Fibroblast of pulmonary artery (primary cell): ENCODE measurements at regions not wholly inside any gene's neighbourhood (a gene's known extent, or its start where the extent isn't known, plus 50 kb on each side); places are given as distances from the start of the nearest gene placed in this dataset.

ENCODE experiments used
- DNase-seq: peaks from one replicate; pipeline ENCODE4 v3.0.0-alpha.2; 2010; ENCODE audit warnings: low read depth
- H3K4me3 ChIP-seq: replicated peaks from 2 replicates; pipeline ENCODE4 v1.5.1; 2011; ENCODE audit warnings: low read depth, mild to moderate bottlenecking, control low read depth, low read length, moderate library complexity
- TF ChIP-seq, protein P1 (sequence below): IDR thresholded peaks from 2 replicates; pipeline ENCODE4 v1.5.1; 2011; ENCODE audit warnings: mild to moderate bottlenecking, control low read depth, low read length, inconsistent platforms; ENCODE audit errors: missing control alignments

DNA sequence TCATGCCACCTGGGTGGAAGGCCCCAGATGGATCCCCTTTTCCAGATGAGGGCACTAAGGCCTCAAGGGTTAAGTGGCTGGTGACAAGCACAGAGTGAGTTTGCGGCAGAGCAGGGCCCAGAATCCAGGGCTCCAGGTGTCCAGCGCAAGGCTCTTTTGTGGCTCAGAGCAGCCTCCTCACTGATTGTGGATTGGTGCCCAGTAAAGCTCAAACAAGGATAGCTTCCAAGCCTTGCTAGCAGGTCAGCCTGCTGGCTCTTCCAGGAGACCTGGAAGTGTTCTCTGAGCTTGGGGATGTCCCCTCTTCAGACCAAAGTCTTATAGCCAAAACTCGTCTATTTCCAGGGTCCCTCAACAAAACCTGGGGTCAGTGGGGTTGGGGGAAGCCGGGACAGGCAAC, 167.6 kb upstream of the SYT13 start:
- H3K4me3 ChIP-seq, result no peak overlapping the region
- DNase-seq, result no peak
- TF ChIP-seq, protein P1, sequence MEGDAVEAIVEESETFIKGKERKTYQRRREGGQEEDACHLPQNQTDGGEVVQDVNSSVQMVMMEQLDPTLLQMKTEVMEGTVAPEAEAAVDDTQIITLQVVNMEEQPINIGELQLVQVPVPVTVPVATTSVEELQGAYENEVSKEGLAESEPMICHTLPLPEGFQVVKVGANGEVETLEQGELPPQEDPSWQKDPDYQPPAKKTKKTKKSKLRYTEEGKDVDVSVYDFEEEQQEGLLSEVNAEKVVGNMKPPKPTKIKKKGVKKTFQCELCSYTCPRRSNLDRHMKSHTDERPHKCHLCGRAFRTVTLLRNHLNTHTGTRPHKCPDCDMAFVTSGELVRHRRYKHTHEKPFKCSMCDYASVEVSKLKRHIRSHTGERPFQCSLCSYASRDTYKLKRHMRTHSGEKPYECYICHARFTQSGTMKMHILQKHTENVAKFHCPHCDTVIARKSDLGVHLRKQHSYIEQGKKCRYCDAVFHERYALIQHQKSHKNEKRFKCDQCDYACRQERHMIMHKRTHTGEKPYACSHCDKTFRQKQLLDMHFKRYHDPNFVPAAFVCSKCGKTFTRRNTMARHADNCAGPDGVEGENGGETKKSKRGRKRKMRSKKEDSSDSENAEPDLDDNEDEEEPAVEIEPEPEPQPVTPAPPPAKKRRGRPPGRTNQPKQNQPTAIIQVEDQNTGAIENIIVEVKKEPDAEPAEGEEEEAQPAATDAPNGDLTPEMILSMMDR, result no peak

DNA sequence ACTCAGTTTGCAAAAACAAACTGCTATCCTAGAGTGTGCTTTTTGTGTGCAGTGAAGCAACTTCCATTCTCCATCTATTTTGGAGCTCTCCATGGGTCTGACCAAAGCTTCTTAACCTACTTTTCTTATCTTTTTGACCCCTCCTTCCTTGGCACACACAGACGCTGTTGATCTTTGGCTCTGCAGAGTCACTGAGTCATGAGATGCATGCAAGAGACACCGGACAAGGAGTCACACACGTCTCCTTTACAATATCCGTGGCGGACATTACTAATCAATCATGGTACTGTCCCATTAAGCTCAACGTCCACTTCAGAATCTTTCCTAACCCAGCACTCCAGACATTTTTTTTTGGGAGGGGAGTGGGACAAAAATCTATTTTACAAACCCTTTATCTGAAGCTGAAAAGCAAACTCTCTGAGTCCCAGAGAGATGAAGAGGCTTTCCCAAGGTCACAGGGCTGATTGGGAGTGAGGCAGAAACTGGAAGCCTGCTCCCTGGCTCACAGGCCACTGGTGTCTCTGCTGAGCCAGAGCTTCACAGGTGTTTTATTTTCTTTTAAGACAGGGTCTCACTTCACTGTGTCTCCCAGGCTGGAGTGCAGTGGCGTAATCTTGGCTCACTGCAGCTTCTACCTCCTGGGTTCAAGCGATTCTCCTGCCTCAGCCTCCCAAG, 165.8 kb upstream of the SYT13 start:
- TF ChIP-seq, protein P1, result no peak
- DNase-seq, result peak; percentile 75
- H3K4me3 ChIP-seq, result no peak overlapping the region

DNA sequence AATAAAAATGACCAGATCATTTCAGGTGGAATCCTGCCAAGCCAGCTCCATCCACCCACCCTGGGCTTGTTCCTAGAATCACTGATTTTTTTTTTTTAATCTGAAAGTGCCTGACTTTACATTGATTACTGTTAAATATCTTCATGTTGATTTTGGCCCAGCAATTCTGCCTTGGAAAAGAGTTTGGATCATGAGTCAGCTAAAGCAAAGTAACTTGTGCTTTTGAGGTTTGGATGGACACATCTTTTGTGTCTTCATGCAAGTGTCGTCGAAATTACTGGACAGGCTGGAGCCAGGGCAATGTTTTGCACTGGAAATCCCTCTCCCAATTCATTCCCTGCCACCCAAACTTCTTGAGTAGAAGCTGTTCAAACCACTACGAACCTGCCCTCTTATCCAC, 164.0 kb upstream of the SYT13 start:
- H3K4me3 ChIP-seq, result no peak overlapping the region
- DNase-seq, result peak; percentile 53
- TF ChIP-seq, protein P1, result no peak

DNA sequence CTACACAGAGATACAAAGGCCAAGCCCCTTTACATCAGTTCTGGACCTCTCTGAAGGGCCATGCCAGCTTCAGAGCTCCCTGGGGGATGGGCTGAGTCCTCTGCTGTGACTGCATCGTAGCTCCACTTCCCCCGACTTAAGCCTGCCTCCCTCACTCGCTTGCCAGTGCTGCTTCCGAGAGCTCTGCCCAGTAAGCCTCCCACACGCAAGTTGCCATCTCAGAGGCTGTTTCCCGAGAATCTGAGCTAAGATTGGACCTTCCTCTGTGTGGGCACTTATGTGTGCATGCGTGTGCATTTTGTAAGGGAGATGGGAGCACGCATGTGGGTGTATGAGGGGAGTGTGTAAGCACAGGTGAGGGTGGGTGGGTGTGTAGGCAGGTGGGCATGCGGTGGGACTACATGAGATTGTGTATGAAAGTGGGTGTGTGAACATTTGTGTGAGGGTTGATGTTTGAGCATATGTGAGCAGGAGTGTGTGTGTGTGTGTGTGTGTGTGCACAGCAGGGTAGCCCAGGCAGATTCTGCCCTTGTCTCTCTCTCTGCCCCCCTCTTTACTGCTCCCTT, 163.0 kb upstream of the SYT13 start:
- TF ChIP-seq, protein P1, result no peak
- peak; percentile 7 for DNase-seq
- H3K4me3 ChIP-seq, result no peak overlapping the region

DNA sequence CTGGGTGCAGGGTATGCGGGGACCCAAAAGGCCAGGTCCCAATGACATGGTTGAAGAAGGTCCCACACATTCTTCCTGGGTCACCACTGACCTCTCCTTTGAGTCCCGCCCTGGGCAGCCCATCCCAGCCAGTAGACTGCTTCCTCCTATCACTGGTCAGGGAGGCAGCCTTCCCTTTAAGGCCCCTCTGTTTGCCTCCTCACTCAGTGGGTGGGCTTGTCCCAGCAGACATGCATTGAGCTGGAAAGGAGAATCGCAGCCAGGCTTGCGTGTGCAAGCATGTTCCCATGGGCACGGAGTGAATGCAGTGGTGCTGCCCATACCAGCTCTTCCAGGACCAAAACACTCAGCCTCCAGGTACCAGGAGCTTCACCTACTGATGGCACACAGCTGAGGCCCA, 162.4 kb upstream of the SYT13 start:
- no peak for DNase-seq
- TF ChIP-seq, protein P1, result no peak
- H3K4me3 ChIP-seq, result no peak overlapping the region

DNA sequence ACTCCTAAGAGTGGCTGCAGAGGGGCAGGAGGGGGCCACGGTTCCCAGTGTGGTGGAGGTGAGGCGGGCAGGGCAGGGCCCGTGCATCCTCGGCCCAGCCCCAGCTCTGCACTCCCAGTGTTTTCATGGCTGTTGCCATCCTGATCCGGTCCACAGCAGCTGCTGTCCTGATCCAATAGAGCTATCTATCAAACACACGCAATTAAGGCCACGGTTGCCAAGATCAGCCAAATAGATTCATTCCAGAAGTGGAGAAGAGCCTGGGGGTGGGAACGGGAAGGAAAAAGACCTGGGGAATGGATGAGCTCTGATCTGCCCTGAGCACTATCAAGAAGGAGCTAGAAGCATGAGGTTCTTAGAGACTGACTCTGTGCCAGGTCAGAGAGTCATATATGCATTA, 160.9 kb upstream of the SYT13 start:
- no peak overlapping the region for H3K4me3 ChIP-seq
- DNase-seq, result no peak
- TF ChIP-seq, protein P1, result no peak

DNA sequence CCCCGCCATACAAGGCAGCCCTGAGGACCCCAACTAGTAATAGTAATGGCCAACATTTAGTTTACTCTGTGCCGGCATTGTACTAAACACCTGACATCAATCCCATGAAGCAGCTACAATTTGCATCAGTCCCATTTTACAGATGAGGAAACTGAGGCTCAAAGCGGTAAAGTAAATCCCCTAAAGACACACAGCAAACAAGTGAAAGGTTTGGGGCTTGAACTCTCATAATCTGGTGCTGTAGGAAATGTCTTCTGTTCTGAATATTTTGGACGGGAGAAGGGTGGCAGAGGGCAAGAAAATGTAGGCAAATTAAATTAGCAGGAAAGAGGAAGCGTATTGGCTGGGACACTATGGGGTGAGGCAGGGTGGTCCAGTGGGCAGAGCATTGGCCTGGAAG, 160.3 kb upstream of the SYT13 start:
- DNase-seq, result no peak
- no peak overlapping the region for H3K4me3 ChIP-seq
- TF ChIP-seq, protein P1, result no peak
